ENCODE measurements at regions not wholly inside any gene's neighbourhood (a gene's known extent, or its start where the extent isn't known, plus 50 kb on each side); places are given as distances from the start of the nearest gene placed in this dataset.

DNA sequence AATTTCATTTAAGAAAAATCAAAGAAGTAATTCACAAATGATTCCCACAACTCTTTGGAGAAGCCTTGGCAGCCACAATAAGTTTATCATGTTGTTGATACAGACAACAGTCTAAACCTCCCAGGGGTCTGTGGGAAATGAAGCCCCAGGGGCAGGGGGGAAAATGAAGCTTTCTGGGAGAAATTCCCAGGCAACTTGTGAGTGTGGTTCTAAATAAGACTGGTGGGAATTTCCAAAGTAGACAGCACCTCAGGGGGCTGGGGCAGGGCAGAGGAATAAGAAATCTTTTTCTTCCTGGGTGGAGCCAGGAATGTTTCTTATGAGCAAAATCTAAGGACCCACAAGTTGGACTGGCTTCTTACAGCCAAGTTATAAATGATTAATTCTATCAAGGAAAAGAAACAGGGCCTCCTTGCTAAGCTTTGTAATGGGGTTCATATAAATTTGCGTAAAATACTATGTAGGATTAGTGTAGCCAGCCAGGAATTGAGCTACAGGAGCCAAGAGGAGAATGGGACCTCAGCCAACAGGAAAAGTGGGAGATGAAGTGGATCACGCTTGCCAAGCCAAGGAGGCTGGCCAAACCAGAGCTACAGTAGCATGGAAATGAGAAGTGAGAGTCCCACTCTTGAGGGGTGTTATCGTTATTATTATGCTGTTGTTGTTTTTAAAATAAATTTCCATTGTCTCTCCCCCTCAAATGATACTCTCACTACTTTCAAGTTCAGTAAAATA lies 182.9 kb upstream of the FAR2 start:
- DNase-seq (ENCODE audit: insufficient read length, low spot score) = no peak
- no peak for FAIRE-seq
- no peak for TF ChIP-seq CTCF (IDR thresholded peaks at IDR 0.05; ENCODE audit: insufficient read depth, missing control alignments)

GRCh38 chr12:28967426-28967825 lies 181.7 kb upstream of the FAR2 start:
- no peak for TF ChIP-seq CTCF (IDR thresholded peaks at IDR 0.05; ENCODE audit: insufficient read depth, missing control alignments)
- DNase-seq (ENCODE audit: insufficient read length, low spot score) (no peak), FAIRE-seq (no peak)

- TF ChIP-seq CTCF (IDR thresholded peaks at IDR 0.05; ENCODE audit: insufficient read depth, missing control alignments) = no peak
- DNase-seq (ENCODE audit: insufficient read length, low spot score) = no peak
- FAIRE-seq = no peak
Measured at GRCh38 chr12:28973491-28973890, 175.6 kb upstream of the FAR2 start.

DNA sequence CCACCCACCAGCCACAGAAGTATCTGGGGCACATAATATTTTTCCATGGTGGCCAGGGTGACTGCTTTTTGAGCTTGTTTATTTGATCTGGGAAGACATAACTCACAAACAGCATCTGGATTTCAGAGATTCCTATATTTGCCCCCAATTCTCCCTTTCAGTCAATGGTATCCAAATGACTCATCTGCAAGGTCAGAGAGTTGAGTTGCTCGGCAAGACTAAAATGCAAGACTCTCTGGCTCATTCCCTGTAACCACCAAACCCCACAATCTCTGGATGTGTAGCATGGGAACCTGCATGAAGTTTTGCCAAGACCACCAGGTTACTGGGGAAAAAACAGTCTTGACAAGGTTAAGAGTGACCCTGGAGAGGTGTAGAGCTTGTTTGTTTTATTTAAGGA lies 174.9 kb upstream of the FAR2 start:
- no peak for TF ChIP-seq CTCF (IDR thresholded peaks at IDR 0.05; ENCODE audit: insufficient read depth, missing control alignments)
- no peak for FAIRE-seq

GRCh38 chr12:28974883-28975282 lies 174.2 kb upstream of the FAR2 start:
- DNase-seq (ENCODE audit: insufficient read length, low spot score) (no peak), FAIRE-seq (no peak)
- no peak for TF ChIP-seq CTCF (IDR thresholded peaks at IDR 0.05; ENCODE audit: insufficient read depth, missing control alignments)

More for the DNA sequence above, 174.9 kb upstream of the FAR2 start:
- no peak for DNase-seq (ENCODE audit: insufficient read length, low spot score)

- TF ChIP-seq CTCF (IDR thresholded peaks at IDR 0.05; ENCODE audit: insufficient read depth, missing control alignments) = no peak
- no peak for DNase-seq (ENCODE audit: insufficient read length, low spot score)
- FAIRE-seq = no peak
Measured at GRCh38 chr12:28975564-28976340, 173.3 kb upstream of the FAR2 start.

DNA sequence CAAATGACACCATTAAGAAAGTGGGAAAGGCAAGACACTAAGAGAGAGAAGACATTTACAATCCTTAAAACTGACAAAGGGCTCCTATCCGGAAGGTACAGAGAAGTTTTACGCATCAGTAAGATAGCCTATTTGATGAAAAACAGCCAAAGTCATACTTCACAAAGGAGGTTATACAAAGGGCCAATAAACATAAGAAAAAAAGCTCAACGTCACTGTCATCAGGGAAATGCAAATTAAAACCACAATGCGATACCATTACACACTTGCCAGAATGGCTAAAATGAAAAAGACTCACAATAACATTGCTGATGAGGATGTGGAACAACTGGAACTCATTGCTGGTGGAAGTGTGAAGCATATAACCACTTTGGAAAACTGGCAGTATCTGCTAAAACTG lies 168.6 kb upstream of the FAR2 start:
- TF ChIP-seq CTCF (IDR thresholded peaks at IDR 0.05; ENCODE audit: insufficient read depth, missing control alignments) = no peak
- FAIRE-seq = no peak
- DNase-seq (ENCODE audit: insufficient read length, low spot score) = no peak
